Panc1 (cell line): ENCODE measurements at regions not wholly inside any gene's neighbourhood (a gene's known extent, or its start where the extent isn't known, plus 50 kb on each side); places are given as distances from the start of the nearest gene placed in this dataset.

Experiments
- ATAC-seq: fragments of 200-7000 bp; cut with Tn5 transposase; 2 replicates; pipeline ENCODE4 v1.9.1; 2020; ENCODE audit warnings: mild to moderate bottlenecking, moderate library complexity
- BruUV-seq: library from RNA; stranded (reverse); fragments of 400-500 nt; replicated peaks from 2 replicates; lab custom pipeline; 2021; lab: Mats Ljungman, UMichigan
- CTCF ChIA-PET: fragments of 300-600 bp; sonication (Branson Sonifier 250); formaldehyde crosslinking; loops from one replicate; lab custom pipeline; 2022; ENCODE audit warnings: antibody characterized with exemption; lab: Charles Lee
- POLR2A ChIA-PET: fragments of 300-600 bp; sonication (Branson Sonifier 250); formaldehyde crosslinking; loops from one replicate; lab custom pipeline; 2022; ENCODE audit warnings: antibody characterized with exemption; lab: Charles Lee
- DNase-seq: peaks from one replicate; pipeline ENCODE4 v3.0.0-alpha.2; 2010; ENCODE audit warnings: low read depth, low spot score
- H3K27ac ChIP-seq: 2 replicates; pipeline ENCODE4 v1.5.1; 2011; ENCODE audit warnings: mild to moderate bottlenecking, low read length, inconsistent platforms
- H3K27me3 ChIP-seq: fragments of 200-500 bp; sonication (Bioruptor generic); 2 replicates; pipeline ENCODE4 v1.6.0; 2014; ENCODE audit warnings: low read length, inconsistent platforms; ENCODE audit not compliant: control insufficient read depth, insufficient read depth
- H3K36me3 ChIP-seq: fragments of 200-500 bp; sonication (Bioruptor generic); 2 replicates; pipeline ENCODE4 v1.5.1; 2014; ENCODE audit warnings: inconsistent platforms, mild to moderate bottlenecking, low read length, moderate library complexity; ENCODE audit not compliant: control insufficient read depth, insufficient read depth
- H3K4me1 ChIP-seq: 2 replicates; pipeline ENCODE4 v1.5.1; 2011; ENCODE audit warnings: inconsistent platforms, mild to moderate bottlenecking, low read length, moderate library complexity; ENCODE audit not compliant: control insufficient read depth, insufficient read depth
- H3K4me3 ChIP-seq, 2 experiments: 2 replicates each; pipeline ENCODE4 v1.5.1; 2011 to 2012; ENCODE audit warnings: low read depth in 2 of 2, low read length in 2 of 2, mild to moderate bottlenecking in 2 of 2, inconsistent platforms in 1 of 2, moderate library complexity in 1 of 2
- H3K9me3 ChIP-seq: fragments of 200-500 bp; sonication (Bioruptor generic); 2 replicates; pipeline ENCODE4 v1.5.1; 2014; ENCODE audit warnings: low read depth, mild to moderate bottlenecking, inconsistent platforms, low read length, moderate library complexity; ENCODE audit not compliant: control insufficient read depth, insufficient read depth
- CTCF ChIP-seq: fragments of 450-650 bp; IDR thresholded peaks from 2 replicates; pipeline ENCODE4 v1.5.1; 2017; ENCODE audit warnings: mild to moderate bottlenecking
- POLR2AphosphoS5 ChIP-seq: IDR thresholded peaks from 2 replicates; pipeline ENCODE4 v1.6.1; 2012; ENCODE audit warnings: mild to moderate bottlenecking, low read depth, low read length, moderate library complexity
- REST ChIP-seq, 2 experiments: IDR thresholded peaks; 2 replicates each; pipeline ENCODE4 v1.6.1; 2011 to 2012; ENCODE audit warnings: low read depth in 2 of 2, control low read depth in 1 of 2, low read length in 1 of 2, mild to moderate bottlenecking in 1 of 2, moderate library complexity in 1 of 2; ENCODE audit not compliant: insufficient read depth in 1 of 2
- SIN3A ChIP-seq: IDR thresholded peaks from 2 replicates; pipeline ENCODE4 v1.6.1; 2012; ENCODE audit warnings: low read depth, mild to moderate bottlenecking, low read length, moderate library complexity, borderline replicate concordance; ENCODE audit not compliant: insufficient read depth
- TCF7L2 ChIP-seq: IDR thresholded peaks from 2 replicates; pipeline ENCODE4 v1.6.1; 2011; ENCODE audit warnings: mild to moderate bottlenecking, low read depth, low read length, inconsistent platforms
- in situ Hi-C: cut with HindIII; loops from 2 replicates; pipeline ENCODE4 v1.10.0; 2016; ENCODE audit warnings: low sequenced_read_pairs, low pct_unique_long_range_greater_than_20kb
- intact Hi-C: fragments of 100-400 bp; cut with micrococcal nuclease; formaldehyde crosslinking; loops from one replicate; pipeline ENCODE4 v1.10.0; 2022; ENCODE audit not compliant: unreplicated experiment

- TF ChIP-seq REST (IDR thresholded peaks at IDR 0.05; ENCODE audit: insufficient read depth in 1 of 2, low read depth in 2 of 2, low read length in 1 of 2) (no peak), POLR2AphosphoS5 (no peak), SIN3A (no peak), CTCF (no peak), TCF7L2 (no peak)
- intact Hi-C loops: no loop called here
- DNase-seq (no peak), ATAC-seq (no peak)
- Histone ChIP-seq H3K4me3 (no peak overlapping the region), H3K9me3 (peaks cover 4% of the 10 kb centered on the region; the same call in 1 of the 2 replicates), H3K4me1 (no peaks in the 10 kb centered on the region), H3K27ac (no peak overlapping the region), H3K27me3 (no peaks in the 10 kb centered on the region), H3K36me3 (no peaks in the 10 kb centered on the region)
- in situ Hi-C loops: no loop called here
- BruUV-seq: no TSS peak
- CTCF ChIA-PET: no interaction called here
- POLR2A ChIA-PET: no interaction called here
These were observed 473.7 kb downstream of the JRKL start for GRCh38 chr11:96863520-96863919.

GRCh38 chr11:96865020-96865419 lies 475.2 kb downstream of the JRKL start:
- no peak for TF ChIP-seq REST (IDR thresholded peaks at IDR 0.05; ENCODE audit: insufficient read depth in 1 of 2, low read depth in 2 of 2, low read length in 1 of 2)
- TF ChIP-seq SIN3A: no peak
- TF ChIP-seq POLR2AphosphoS5: no peak
- TF ChIP-seq CTCF: no peak
- TF ChIP-seq TCF7L2: no peak
- H3K27me3 ChIP-seq: no peaks in the 10 kb centered on the region
- ChIA-PET POLR2A (no interaction called here), CTCF (no interaction called here)
- no peak for ATAC-seq
- H3K4me1 ChIP-seq: no peaks in the 10 kb centered on the region
- H3K27ac ChIP-seq: no peak overlapping the region
- in situ Hi-C loops: no loop called here
- no peaks in the 10 kb centered on the region for H3K36me3 ChIP-seq
- peaks cover 4% of the 10 kb centered on the region; the same call in 1 of the 2 replicates for H3K9me3 ChIP-seq
- DNase-seq: no peak
- intact Hi-C loops: no loop called here
- no TSS peak for BruUV-seq
- no peak overlapping the region for H3K4me3 ChIP-seq
